ENCODE measurements at regions not wholly inside any gene's neighbourhood (a gene's known extent, or its start where the extent isn't known, plus 50 kb on each side); places are given as distances from the start of the nearest gene placed in this dataset.

- Histone ChIP-seq H3K4me1 (ENCODE audit: control insufficient read depth in 2 of 2, insufficient read depth in 1 of 2, low read depth in 1 of 2, low read length in 2 of 2) (no peaks in the 10 kb centered on the region), H2AFZ (ENCODE audit: low read length) (no peak overlapping the region), H2AK5ac (ENCODE audit: low read depth, low read length) (no peak overlapping the region), H2BK120ac (ENCODE audit: low read depth, low read length) (no peak overlapping the region), H2BK5ac (ENCODE audit: low read length) (no peak overlapping the region), H2BK12ac (ENCODE audit: low read length) (no peak overlapping the region), H3K36me3 (replicated peaks in 1 of 2; ENCODE audit: control insufficient read depth in 2 of 2, insufficient read depth in 2 of 2, low read length in 2 of 2) (no peaks in the 10 kb centered on the region), H3K14ac (ENCODE audit: low read length) (no peak overlapping the region), H3K4ac (ENCODE audit: low read length) (no peak overlapping the region), H3K79me1 (ENCODE audit: low read depth, low read length) (no peaks in the 10 kb centered on the region), H4K8ac (ENCODE audit: low read depth, low read length) (no peak overlapping the region), H3K18ac (ENCODE audit: low read length) (no peak overlapping the region), H3K23ac (ENCODE audit: low read depth, low read length, poor library complexity) (no peak overlapping the region), H3K27me3 (ENCODE audit: control insufficient read depth in 3 of 3, insufficient read depth in 3 of 3, low read depth in 1 of 3, low read length in 3 of 3) (no peaks in the 10 kb centered on the region), H3K4me3 (ENCODE audit: low read length in 2 of 2) (no peak overlapping the region), H3K27ac (replicated peaks; ENCODE audit: low read length) (no peak overlapping the region), H3K9ac (ENCODE audit: low read depth, low read length, poor library complexity) (no peak overlapping the region), H4K91ac (ENCODE audit: low read depth, low read length, poor library complexity) (no peak overlapping the region), H2BK15ac (ENCODE audit: low read length) (no peak overlapping the region), H3K4me2 (ENCODE audit: insufficient read depth, low read length, poor library complexity, severe bottlenecking) (no peak overlapping the region), H3K9me3 (replicated peaks in 1 of 2; ENCODE audit: control insufficient read depth in 2 of 2, insufficient read depth in 1 of 2, low read depth in 1 of 2, low read length in 2 of 2) (peaks cover 0 to 11% of the 10 kb centered on the region in 2 donors)
- DNase-seq (ENCODE audit: low spot score): no peak
- WGBS, 2 donors (ENCODE audit: extremely low coverage in 2 of 2, insufficient read length in 2 of 2, insufficient replicate concordance in 1 of 2): no CpG with 5 or more reads among the region's 4 CpGs
Measured at GRCh38 chr4:103375278-103375677, 177.1 kb upstream of the CENPE start.

- no peak overlapping the region for H2BK15ac ChIP-seq (ENCODE audit: low read length)
- WGBS, 2 donors (ENCODE audit: extremely low coverage in 2 of 2, insufficient read length in 2 of 2, insufficient replicate concordance in 1 of 2): no CpG with 5 or more reads among the region's 2 CpGs
Measured at GRCh38 chr4:103374758-103375157, 176.6 kb upstream of the CENPE start.

GRCh38 chr4:103374306-103374705 lies 176.2 kb upstream of the CENPE start:
- Histone ChIP-seq H3K9ac (ENCODE audit: low read depth, low read length, poor library complexity) (no peak overlapping the region), H3K23ac (ENCODE audit: low read depth, low read length, poor library complexity) (no peak overlapping the region), H3K79me1 (ENCODE audit: low read depth, low read length) (no peaks in the 10 kb centered on the region), H2AFZ (ENCODE audit: low read length) (peak overlapping the region; percentile 15), H3K4me1 (ENCODE audit: control insufficient read depth in 2 of 2, insufficient read depth in 1 of 2, low read depth in 1 of 2, low read length in 2 of 2) (no peaks in the 10 kb centered on the region), H3K27me3 (ENCODE audit: control insufficient read depth in 3 of 3, insufficient read depth in 3 of 3, low read depth in 1 of 3, low read length in 3 of 3) (no peaks in the 10 kb centered on the region), H3K4me3 (ENCODE audit: low read length in 2 of 2) (no peak overlapping the region), H3K9me3 (replicated peaks in 1 of 2; ENCODE audit: control insufficient read depth in 2 of 2, insufficient read depth in 1 of 2, low read depth in 1 of 2, low read length in 2 of 2) (peaks cover 0 to 5% of the 10 kb centered on the region in 2 donors), H4K91ac (ENCODE audit: low read depth, low read length, poor library complexity) (no peak overlapping the region), H2AK5ac (ENCODE audit: low read depth, low read length) (no peak overlapping the region), H2BK5ac (ENCODE audit: low read length) (no peak overlapping the region), H4K8ac (ENCODE audit: low read depth, low read length) (no peak overlapping the region), H2BK120ac (ENCODE audit: low read depth, low read length) (no peak overlapping the region), H3K36me3 (replicated peaks in 1 of 2; ENCODE audit: control insufficient read depth in 2 of 2, insufficient read depth in 2 of 2, low read length in 2 of 2) (no peaks in the 10 kb centered on the region), H2BK12ac (ENCODE audit: low read length) (no peak overlapping the region), H3K4me2 (ENCODE audit: insufficient read depth, low read length, poor library complexity, severe bottlenecking) (no peak overlapping the region), H3K14ac (ENCODE audit: low read length) (no peak overlapping the region), H3K18ac (ENCODE audit: low read length) (no peak overlapping the region), H2BK15ac (ENCODE audit: low read length) (no peak overlapping the region), H3K27ac (replicated peaks; ENCODE audit: low read length) (no peak overlapping the region), H3K4ac (ENCODE audit: low read length) (no peak overlapping the region)
- WGBS, 2 donors (ENCODE audit: extremely low coverage in 2 of 2, insufficient read length in 2 of 2, insufficient replicate concordance in 1 of 2): no CpG with 5 or more reads among the region's 1 CpG
- DNase-seq (ENCODE audit: low spot score): no peak

More at GRCh38 chr4:103374758-103375157, 176.6 kb upstream of the CENPE start:
- H3K4me1 ChIP-seq (ENCODE audit: control insufficient read depth in 2 of 2, insufficient read depth in 1 of 2, low read depth in 1 of 2, low read length in 2 of 2): no peaks in the 10 kb centered on the region
- no peak overlapping the region for H3K4ac ChIP-seq (ENCODE audit: low read length)
- H3K23ac ChIP-seq (ENCODE audit: low read depth, low read length, poor library complexity): no peak overlapping the region
- H3K4me3 ChIP-seq (ENCODE audit: low read length in 2 of 2): no peak overlapping the region
- H3K79me1 ChIP-seq (ENCODE audit: low read depth, low read length): no peaks in the 10 kb centered on the region
- no peaks in the 10 kb centered on the region for H3K27me3 ChIP-seq (ENCODE audit: control insufficient read depth in 3 of 3, insufficient read depth in 3 of 3, low read depth in 1 of 3, low read length in 3 of 3)
- H2AK5ac ChIP-seq (ENCODE audit: low read depth, low read length): no peak overlapping the region
- no peak overlapping the region for H4K8ac ChIP-seq (ENCODE audit: low read depth, low read length)
- H2BK12ac ChIP-seq (ENCODE audit: low read length): no peak overlapping the region
- no peak overlapping the region for H3K27ac ChIP-seq (replicated peaks; ENCODE audit: low read length)
- no peak for DNase-seq (ENCODE audit: low spot score)
- H2AFZ ChIP-seq (ENCODE audit: low read length): no peak overlapping the region
- H3K9ac ChIP-seq (ENCODE audit: low read depth, low read length, poor library complexity): no peak overlapping the region
- no peak overlapping the region for H2BK120ac ChIP-seq (ENCODE audit: low read depth, low read length)
- H4K91ac ChIP-seq (ENCODE audit: low read depth, low read length, poor library complexity): no peak overlapping the region
- H3K4me2 ChIP-seq (ENCODE audit: insufficient read depth, low read length, poor library complexity, severe bottlenecking): no peak overlapping the region
- H3K14ac ChIP-seq (ENCODE audit: low read length): no peak overlapping the region
- no peaks in the 10 kb centered on the region for H3K36me3 ChIP-seq (replicated peaks in 1 of 2; ENCODE audit: control insufficient read depth in 2 of 2, insufficient read depth in 2 of 2, low read length in 2 of 2)
- H3K18ac ChIP-seq (ENCODE audit: low read length): no peak overlapping the region
- peaks cover 0 to 9% of the 10 kb centered on the region in 2 donors for H3K9me3 ChIP-seq (replicated peaks in 1 of 2; ENCODE audit: control insufficient read depth in 2 of 2, insufficient read depth in 1 of 2, low read depth in 1 of 2, low read length in 2 of 2)
- no peak overlapping the region for H2BK5ac ChIP-seq (ENCODE audit: low read length)

GRCh38 chr4:103372002-103372558 lies 173.9 kb upstream of the CENPE start:
- Histone ChIP-seq H3K4me3 (ENCODE audit: low read length in 2 of 2) (no peak overlapping the region), H3K4me2 (ENCODE audit: insufficient read depth, low read length, poor library complexity, severe bottlenecking) (no peak overlapping the region), H3K14ac (ENCODE audit: low read length) (no peak overlapping the region), H3K79me1 (ENCODE audit: low read depth, low read length) (no peaks in the 10 kb centered on the region), H3K4me1 (ENCODE audit: control insufficient read depth in 2 of 2, insufficient read depth in 1 of 2, low read depth in 1 of 2, low read length in 2 of 2) (no peaks in the 10 kb centered on the region), H3K18ac (ENCODE audit: low read length) (no peak overlapping the region), H4K91ac (ENCODE audit: low read depth, low read length, poor library complexity) (no peak overlapping the region), H2BK12ac (ENCODE audit: low read length) (no peak overlapping the region), H3K9me3 (replicated peaks in 1 of 2; ENCODE audit: control insufficient read depth in 2 of 2, insufficient read depth in 1 of 2, low read depth in 1 of 2, low read length in 2 of 2) (peaks cover 0 to 5% of the 10 kb centered on the region in 2 donors), H3K36me3 (replicated peaks in 1 of 2; ENCODE audit: control insufficient read depth in 2 of 2, insufficient read depth in 2 of 2, low read length in 2 of 2) (no peaks in the 10 kb centered on the region), H3K23ac (ENCODE audit: low read depth, low read length, poor library complexity) (no peak overlapping the region), H2AFZ (ENCODE audit: low read length) (peak overlapping the region; percentile 59), H2AK5ac (ENCODE audit: low read depth, low read length) (no peak overlapping the region), H2BK5ac (ENCODE audit: low read length) (no peak overlapping the region), H3K27ac (replicated peaks; ENCODE audit: low read length) (no peak overlapping the region), H3K27me3 (ENCODE audit: control insufficient read depth in 3 of 3, insufficient read depth in 3 of 3, low read depth in 1 of 3, low read length in 3 of 3) (no peaks in the 10 kb centered on the region), H4K8ac (ENCODE audit: low read depth, low read length) (no peak overlapping the region), H2BK120ac (ENCODE audit: low read depth, low read length) (no peak overlapping the region), H3K4ac (ENCODE audit: low read length) (no peak overlapping the region), H3K9ac (ENCODE audit: low read depth, low read length, poor library complexity) (no peak overlapping the region), H2BK15ac (ENCODE audit: low read length) (no peak overlapping the region)
- no CpG with 5 or more reads among the region's 6 CpGs for WGBS, 2 donors (ENCODE audit: extremely low coverage in 2 of 2, insufficient read length in 2 of 2, insufficient replicate concordance in 1 of 2)
- DNase-seq (ENCODE audit: low spot score): no peak
